ENCODE measurements at regions not wholly inside any gene's neighbourhood (a gene's known extent, or its start where the extent isn't known, plus 50 kb on each side); places are given as distances from the start of the nearest gene placed in this dataset.

DNA sequence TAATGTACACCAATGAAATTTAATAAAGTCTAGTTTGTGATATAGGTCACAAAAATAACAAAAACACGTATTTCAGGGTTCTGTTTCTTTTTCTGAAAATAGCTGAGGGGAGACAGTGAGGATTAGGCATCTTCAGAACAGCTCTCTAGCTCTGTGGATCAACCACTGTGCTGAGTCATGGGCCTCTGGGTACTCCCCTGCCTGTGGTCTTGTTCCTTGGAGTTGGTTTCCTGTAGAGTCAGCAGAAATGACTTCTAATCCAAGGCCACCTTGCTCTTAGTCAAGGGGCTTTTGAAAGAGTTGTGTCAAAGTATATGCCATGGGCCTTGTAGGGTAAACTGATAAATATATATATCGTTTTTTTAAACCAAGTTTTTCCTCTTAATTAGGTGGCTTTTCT, 141.8 kb upstream of the ZRANB2 start:
- TF ChIP-seq CTCF (IDR thresholded peaks at IDR 0.05; ENCODE audit: control extremely low read depth, extremely low read depth), result no peak
- 77 to 83% methylated on average over 2 of the region's 2 CpGs for WGBS, 2 donors
- Histone ChIP-seq H3K27ac (ENCODE audit: low read depth in 1 of 2, low read length in 1 of 2) (no peak overlapping the region), H3K9ac (ENCODE audit: insufficient read depth in 1 of 2, low read length in 2 of 2) (no peak overlapping the region), H3K27me3 (ENCODE audit: control insufficient read depth in 3 of 3, insufficient read depth in 3 of 3, low read length in 2 of 3) (no peaks in the 10 kb centered on the region), H3K36me3 (ENCODE audit: control insufficient read depth in 4 of 4, insufficient read depth in 4 of 4, low read length in 4 of 4) (no peaks in the 10 kb centered on the region), H3K4me3 (no peak overlapping the region), H3K9me3 (ENCODE audit: control insufficient read depth in 4 of 4, insufficient read depth in 3 of 4, low read length in 3 of 4) (no peaks in the 10 kb centered on the region), H3K4me1 (ENCODE audit: control insufficient read depth in 5 of 5, insufficient read depth in 5 of 5, low read length in 5 of 5) (no peaks in the 10 kb centered on the region)
- ATAC-seq (ENCODE audit: insufficient read depth, low FRiP score) (no peak), DNase-seq (no peak)

- Histone ChIP-seq H3K27me3 (ENCODE audit: control insufficient read depth in 3 of 3, insufficient read depth in 3 of 3, low read length in 2 of 3) (no peaks in the 10 kb centered on the region), H3K27ac (ENCODE audit: low read depth in 1 of 2, low read length in 1 of 2) (no peak overlapping the region), H3K9me3 (ENCODE audit: control insufficient read depth in 4 of 4, insufficient read depth in 3 of 4, low read length in 3 of 4) (no peaks in the 10 kb centered on the region), H3K4me1 (ENCODE audit: control insufficient read depth in 5 of 5, insufficient read depth in 5 of 5, low read length in 5 of 5) (no peaks in the 10 kb centered on the region), H3K36me3 (ENCODE audit: control insufficient read depth in 4 of 4, insufficient read depth in 4 of 4, low read length in 4 of 4) (no peaks in the 10 kb centered on the region), H3K9ac (ENCODE audit: insufficient read depth in 1 of 2, low read length in 2 of 2) (no peak overlapping the region), H3K4me3 (no peak overlapping the region)
- TF ChIP-seq CTCF (IDR thresholded peaks at IDR 0.05; ENCODE audit: control extremely low read depth, extremely low read depth), result no peak
- 68 to 72% methylated on average over 2 of the region's 2 CpGs for WGBS, 2 donors
- ATAC-seq (ENCODE audit: insufficient read depth, low FRiP score) (no peak), DNase-seq (no peak)
These were observed 129.9 kb upstream of the ZRANB2 start for GRCh38 chr1:71210718-71211117.

- no peak for TF ChIP-seq CTCF (IDR thresholded peaks at IDR 0.05; ENCODE audit: control extremely low read depth, extremely low read depth)
- ATAC-seq (ENCODE audit: insufficient read depth, low FRiP score), result no peak
- Histone ChIP-seq H3K27me3 (ENCODE audit: control insufficient read depth in 3 of 3, insufficient read depth in 3 of 3, low read length in 2 of 3) (no peaks in the 10 kb centered on the region), H3K9me3 (ENCODE audit: control insufficient read depth in 4 of 4, insufficient read depth in 3 of 4, low read length in 3 of 4) (no peaks in the 10 kb centered on the region), H3K4me1 (ENCODE audit: control insufficient read depth in 5 of 5, insufficient read depth in 5 of 5, low read length in 5 of 5) (peaks cover 0 to 1% (median 0%) of the 10 kb centered on the region in 5 donors), H3K4me3 (no peak overlapping the region), H3K27ac (ENCODE audit: low read depth in 1 of 2, low read length in 1 of 2) (no peak overlapping the region), H3K36me3 (ENCODE audit: control insufficient read depth in 4 of 4, insufficient read depth in 4 of 4, low read length in 4 of 4) (no peaks in the 10 kb centered on the region), H3K9ac (ENCODE audit: insufficient read depth in 1 of 2, low read length in 2 of 2) (no peak overlapping the region)
- 71 to 85% methylated on average over 4 of the region's 4 CpGs for WGBS, 2 donors
- DNase-seq, result no peak
These were observed 122.4 kb upstream of the ZRANB2 start for GRCh38 chr1:71203241-71203640.

- DNase-seq (no peak), ATAC-seq (ENCODE audit: insufficient read depth, low FRiP score) (no peak)
- no peak overlapping the region for H3K4me3 ChIP-seq
- no peaks in the 10 kb centered on the region for H3K9me3 ChIP-seq (ENCODE audit: control insufficient read depth in 4 of 4, insufficient read depth in 3 of 4, low read length in 3 of 4)
- no peak overlapping the region for H3K9ac ChIP-seq (ENCODE audit: insufficient read depth in 1 of 2, low read length in 2 of 2)
- H3K27me3 ChIP-seq (ENCODE audit: control insufficient read depth in 3 of 3, insufficient read depth in 3 of 3, low read length in 2 of 3), result no peaks in the 10 kb centered on the region
- peaks cover 0 to 1% (median 0%) of the 10 kb centered on the region in 5 donors for H3K4me1 ChIP-seq (ENCODE audit: control insufficient read depth in 5 of 5, insufficient read depth in 5 of 5, low read length in 5 of 5)
- no peak for TF ChIP-seq CTCF (IDR thresholded peaks at IDR 0.05; ENCODE audit: control extremely low read depth, extremely low read depth)
- no peaks in the 10 kb centered on the region for H3K36me3 ChIP-seq (ENCODE audit: control insufficient read depth in 4 of 4, insufficient read depth in 4 of 4, low read length in 4 of 4)
- H3K27ac ChIP-seq (ENCODE audit: low read depth in 1 of 2, low read length in 1 of 2), result no peak overlapping the region
These were observed 119.7 kb upstream of the ZRANB2 start for GRCh38 chr1:71200503-71200902.
